GM19467 (cell line): ENCODE measurements at regions not wholly inside any gene's neighbourhood (a gene's known extent, or its start where the extent isn't known, plus 50 kb on each side); places are given as distances from the start of the nearest gene placed in this dataset.

Experiments
- ATAC-seq: cut with Tn5 transposase; IDR thresholded peaks from one replicate; pipeline ENCODE4 v1.9.1; 2021; ENCODE audit warnings: mild to moderate bottlenecking, moderate library complexity; ENCODE audit not compliant: unreplicated experiment

DNA sequence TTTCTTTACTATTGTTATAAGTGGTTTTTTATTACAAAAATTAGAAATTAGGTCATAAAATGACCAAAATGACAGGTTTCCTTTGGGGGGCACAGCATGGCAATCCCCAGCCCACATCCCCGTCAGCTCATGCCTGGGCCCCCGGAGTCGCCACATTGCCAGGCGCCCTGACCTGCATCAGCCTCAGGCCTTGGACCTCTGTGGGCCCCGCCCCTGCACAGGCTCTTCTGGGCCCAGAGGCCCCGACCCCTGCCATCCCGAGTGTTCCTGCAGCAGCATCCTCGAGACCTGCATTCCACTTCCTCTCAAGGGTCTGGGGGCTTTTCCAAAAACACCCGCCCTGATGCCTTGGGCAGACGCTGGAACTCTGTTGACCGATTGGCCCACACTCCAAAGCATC, 391.1 kb upstream of the MGMT start:
- ATAC-seq = no peak

DNA sequence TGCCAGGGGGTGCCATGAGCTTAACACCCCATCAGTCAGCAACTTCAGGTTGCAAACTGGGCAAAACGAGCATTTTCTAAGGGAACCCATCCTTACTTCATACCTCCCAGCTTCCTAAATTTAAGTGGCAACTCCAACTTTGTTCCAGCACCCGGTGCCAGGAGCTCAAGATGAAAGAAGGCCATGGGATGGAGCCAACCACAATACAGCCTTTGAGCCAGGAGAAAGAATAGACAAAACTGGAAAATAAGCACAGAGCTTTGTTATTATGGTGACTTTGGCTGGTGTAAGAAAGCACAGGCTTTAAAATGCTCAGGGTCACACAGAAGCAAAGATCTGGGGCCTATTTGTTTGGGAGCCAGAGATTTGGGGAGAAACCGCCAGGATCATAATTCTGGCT, 388.7 kb upstream of the MGMT start:
- ATAC-seq = no peak

DNA sequence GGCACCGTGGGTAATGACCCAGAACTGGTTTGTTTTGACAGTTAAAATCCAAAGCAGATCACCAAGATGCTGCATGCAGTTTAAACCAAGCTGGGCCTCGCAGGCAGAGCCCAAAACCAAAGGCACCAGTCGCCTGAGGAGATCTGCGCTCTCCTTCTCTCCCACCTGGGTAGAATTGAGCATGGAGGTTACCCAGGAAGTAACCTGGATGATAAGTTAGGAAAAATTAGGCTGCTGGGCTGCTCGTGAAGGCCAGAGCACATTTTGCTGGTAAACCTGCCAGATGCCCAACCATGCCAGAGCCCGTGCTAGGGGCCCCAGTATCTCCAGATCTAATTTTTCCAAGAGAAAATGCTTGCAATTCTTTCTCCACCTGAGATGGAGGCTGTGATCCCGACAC, 388.3 kb upstream of the MGMT start:
- ATAC-seq = no peak

DNA sequence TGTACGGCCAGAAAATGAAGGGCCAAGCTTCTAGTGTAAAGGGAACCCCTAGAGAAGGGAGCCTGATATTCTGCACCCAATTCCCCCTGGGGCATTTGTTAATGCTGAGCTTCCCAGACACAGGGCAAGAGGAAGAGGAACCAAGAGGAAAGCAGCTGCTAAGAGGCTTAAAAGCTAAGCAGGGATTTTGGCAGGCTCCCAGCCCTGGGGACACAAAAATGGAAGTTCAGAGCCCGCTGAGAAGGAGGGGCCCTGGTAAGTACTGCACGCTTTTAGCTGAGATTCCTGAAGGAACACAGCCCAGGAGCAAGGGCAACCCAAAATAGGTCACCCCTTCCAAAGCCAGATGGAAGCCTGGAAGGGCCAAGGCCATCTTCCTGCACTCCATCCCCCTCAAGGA, 387.3 kb upstream of the MGMT start:
- ATAC-seq = no peak

DNA sequence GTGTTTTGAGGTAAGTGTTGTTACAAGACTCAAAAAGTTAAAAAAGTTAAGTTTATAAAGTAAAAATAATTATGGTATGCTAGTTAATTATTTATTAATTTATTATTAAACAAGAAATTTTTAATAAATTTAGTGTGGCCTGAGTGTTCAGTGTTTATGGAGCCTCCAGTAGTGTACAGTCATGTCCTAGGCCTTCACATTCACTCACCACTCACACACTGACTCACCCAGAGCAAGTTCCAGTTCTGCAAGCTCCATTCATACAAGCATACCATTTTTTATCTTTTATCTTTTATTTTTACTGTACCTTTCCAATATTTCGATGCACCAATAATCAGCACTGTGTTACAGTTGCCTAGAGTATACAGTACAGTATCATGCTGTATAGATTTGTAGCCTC, 381.2 kb upstream of the MGMT start:
- ATAC-seq = no peak

DNA sequence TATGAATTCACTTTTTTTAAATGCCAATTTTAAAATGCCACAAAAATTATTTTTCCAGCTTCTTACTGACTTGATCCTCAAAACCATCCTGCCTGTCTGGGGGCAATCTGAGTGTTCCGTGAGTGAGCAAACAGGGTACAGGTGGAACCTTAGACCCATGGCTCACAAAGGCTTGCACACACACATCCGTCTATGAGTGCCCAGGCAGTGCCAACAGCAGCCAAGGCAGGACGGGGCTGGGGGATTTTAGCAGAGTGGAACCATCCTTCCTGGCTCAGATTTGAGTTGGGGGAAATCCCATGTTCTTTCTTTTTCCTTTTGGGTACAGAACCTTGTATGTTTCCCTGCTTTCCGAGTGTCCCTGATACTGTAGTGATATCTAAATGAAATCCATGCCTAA, 377.7 kb upstream of the MGMT start:
- no peak for ATAC-seq

DNA sequence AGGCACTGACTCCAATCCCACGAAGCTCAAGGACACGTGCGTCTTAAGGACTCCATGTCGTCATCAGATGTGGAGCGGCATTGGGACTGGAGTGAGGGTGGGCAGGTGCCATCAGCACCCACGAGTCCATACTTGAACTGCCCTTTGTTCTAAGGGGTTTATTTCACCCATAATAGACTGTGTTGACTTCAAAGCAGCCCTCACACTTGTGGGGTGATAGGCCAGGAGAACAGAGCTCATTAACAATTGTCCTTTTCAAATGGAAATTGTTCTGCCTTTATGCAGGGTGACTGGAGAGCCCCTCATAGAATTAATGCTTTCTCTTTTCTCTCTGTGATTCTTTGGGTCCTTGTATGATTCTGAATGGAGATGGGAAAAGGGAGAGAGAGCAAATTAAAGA, 376.9 kb upstream of the MGMT start:
- no peak for ATAC-seq

DNA sequence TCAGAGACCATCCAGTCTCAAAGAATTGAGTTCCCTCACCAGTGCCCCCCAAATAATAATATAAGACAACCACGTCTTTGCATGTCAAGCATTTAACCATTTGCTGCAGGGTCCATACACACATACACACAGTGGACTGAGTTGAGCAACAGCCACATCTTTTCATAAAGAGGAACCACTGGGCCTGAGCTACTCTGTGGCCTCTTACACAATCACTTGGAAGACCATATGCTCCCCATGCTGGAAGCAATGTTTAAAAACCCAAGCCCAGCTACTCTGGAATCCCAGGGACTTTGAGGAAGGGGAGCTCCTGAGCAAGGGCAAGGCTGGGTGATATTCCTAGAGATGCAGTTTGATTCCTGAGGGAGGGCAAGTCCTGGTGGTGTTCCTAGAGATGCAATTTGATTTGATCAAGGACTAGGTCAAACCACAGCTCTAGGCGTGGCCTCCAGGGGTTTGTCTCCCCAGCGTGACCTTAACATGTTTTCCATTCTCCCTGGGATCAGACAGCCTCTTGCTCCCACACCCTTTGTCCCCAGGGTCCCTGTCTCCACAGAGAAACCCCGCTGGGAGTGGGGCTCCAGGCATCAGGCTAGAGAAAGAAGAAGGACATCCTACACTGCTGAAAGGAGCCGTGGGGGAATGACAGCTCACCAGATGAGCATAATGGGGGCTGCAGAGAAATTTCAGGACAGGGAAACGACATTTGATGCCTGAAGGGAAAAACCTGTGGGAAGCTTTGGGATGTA, 376.2 kb upstream of the MGMT start:
- no peak for ATAC-seq

DNA sequence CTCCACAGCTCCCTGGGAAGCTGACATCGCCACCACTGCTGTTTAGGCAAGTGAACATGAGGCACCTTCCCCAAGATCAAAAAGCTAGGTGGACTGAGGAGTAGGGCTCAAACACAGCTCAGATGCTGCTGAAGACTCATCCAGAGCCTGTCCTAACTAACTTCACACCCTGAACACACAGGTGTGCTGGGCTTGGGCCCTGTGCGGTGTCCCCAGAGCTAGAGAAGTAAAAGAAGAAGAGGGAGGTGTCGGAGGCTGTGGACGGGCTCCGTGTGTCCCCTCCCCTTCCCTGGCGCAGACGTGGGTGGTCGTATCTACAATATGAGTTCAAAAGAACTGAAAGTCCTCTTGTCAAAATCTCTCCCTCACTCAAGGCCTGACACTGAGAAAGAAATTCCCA, 373.4 kb upstream of the MGMT start:
- no peak for ATAC-seq

DNA sequence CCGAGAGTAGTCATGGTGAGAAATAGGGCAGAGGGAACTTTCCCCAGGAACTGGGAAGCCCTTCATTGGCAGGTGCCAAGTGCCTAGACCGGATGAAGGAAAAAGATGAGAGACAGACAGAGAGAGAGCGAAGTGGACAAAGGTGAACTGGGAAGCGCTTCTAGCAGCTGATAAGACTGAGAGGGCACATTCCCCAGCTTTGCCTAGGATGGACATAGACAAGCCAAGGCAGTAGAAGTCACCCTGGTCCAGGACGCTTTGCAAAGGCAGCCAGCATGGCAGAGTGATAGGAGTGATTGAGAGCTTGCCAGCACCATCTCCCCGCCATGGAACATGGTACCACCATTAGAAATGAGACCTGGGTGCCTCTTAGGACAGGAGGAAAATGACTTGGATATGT, 372.8 kb upstream of the MGMT start:
- ATAC-seq = no peak

DNA sequence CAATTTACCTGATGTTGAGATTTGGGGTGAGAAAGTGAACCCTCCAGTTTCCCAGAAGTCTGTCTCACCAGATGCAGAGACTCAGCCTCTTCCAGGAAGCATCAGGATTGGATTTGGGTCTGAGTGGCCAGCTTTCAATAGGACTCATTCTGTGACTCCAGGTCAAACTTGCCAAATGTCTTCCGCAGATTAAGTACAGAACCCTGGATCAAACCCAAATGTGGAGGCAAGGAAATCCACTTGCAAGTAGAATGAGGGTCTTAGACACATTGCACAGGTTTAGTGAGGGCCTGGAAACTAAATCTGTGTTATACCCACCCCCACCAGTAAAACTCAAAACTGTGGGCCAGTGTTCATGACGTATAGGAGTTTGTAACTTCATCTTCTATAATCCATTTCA, 372.2 kb upstream of the MGMT start:
- ATAC-seq = no peak

DNA sequence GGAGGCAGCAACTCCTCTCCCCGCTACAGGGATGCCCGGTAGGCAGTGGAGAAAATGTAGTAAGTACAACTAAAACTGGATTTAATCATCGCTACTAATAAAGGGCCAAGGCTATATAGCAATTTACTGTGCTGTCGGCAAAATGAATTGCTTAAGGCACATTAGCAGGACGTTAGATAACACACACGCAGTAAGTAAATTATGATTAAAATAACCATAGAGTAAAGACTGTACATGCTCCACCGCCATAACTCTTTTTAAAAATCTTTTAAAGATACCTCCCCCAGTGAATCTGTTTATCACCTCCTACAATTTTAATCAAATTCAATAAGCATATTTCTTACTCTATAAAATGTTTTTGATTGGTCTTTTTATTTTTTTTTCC, 371.4 kb upstream of the MGMT start:
- ATAC-seq = no peak

DNA sequence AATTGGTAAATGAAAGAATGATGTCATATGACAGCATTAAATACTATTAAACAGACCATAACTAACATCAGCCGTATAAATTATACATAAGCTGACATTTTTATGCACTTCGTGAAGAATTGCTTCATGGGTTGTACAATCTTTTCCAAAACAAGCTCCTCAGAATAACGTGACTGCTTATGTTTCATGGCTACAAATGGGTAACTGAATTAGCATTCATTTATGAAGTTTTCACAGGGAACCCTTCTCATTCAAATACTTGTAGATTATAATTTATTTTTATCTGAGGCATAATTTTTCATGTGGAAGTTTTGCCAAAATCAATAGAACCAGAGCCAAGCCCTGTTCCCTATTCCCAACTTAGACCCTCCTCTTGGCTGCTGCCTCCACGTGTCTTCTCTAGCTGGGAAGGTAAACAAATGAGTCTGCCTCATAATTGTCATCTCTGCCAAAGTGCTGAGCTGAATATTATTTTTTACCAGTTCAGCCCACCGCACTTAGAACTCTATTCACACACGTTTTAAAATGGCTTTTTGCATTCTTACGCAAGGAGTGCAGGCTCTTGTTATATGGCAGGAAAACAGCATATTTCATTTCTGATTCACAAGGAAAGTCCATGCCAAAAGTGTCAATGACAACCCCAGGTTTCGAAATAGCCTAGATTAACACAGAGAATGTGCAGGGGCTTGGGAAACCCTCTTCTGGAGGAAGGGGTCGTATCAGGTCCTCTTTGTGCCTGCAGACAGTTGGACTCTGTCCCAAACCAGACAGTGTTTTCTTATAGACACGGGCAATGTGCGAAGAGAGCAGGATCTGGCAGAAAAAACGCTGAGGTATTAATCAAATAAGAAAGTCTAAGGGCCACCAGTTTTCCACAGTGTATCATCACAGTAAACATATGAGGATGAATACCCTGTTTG, 370.7 kb upstream of the MGMT start:
- no peak for ATAC-seq

DNA sequence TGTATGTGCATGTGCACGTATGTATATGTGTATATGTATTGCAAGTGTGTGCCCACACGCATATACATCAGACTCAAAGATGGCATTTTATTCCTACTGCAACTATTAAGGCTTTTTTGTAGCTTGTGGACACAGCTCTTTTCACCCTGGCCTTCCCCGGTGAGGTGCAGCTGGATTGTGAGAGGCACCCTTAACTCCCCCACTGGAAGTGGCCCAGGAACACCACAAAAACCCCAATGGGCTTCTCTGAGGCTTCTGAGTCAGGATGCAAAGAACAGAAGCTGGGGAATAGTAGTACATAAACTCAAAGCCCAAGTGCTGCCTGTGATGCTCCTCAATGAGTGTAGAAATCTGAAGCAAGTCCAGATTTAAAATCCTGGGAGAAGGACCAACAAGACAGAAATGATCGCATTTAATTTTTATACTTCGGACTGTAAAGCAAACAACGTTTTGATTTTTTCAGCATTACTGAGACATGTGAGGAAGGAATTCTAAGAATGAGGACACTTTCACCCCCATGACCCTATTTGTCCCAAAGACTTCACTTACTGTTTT, 369.2 kb upstream of the MGMT start:
- ATAC-seq = no peak

DNA sequence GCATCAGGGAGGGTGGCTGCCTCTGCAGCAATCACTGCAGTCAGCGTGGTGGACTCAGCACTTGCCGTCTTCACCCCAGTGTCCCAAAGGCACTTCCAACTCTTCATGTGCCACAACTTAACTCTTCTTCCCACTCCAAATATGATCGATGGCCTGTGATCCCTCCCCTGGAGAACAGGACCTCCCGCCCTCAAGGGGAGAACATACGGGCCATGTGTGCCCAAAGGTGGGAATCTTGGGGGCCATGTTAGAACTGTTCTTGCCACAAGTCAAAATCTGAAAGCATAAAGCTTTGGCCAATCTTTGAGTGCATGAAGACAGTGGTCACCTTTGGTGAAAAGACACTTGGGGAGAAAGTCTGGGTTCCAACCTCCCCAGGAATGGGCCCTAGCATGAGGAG, 368.5 kb upstream of the MGMT start:
- no peak for ATAC-seq

DNA sequence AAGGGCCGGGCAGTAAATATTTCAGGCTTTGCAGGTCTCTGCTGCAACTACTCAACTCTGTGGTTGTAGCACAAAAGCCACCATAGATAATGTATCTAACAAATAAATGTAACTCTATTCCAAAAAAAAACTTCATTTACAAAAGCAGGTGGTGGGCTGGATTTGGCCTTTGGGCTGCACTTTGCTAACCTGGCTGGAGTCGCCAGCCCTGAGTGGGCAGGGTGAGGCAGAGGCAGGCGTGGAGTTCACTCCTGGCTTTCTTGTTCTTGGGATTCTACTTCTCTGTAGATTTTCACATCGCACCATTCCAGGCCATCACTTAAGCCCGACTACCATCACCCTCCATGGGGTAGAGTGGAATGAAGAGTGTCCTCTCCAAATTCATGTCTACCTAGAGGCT, 367.6 kb upstream of the MGMT start:
- ATAC-seq = no peak

DNA sequence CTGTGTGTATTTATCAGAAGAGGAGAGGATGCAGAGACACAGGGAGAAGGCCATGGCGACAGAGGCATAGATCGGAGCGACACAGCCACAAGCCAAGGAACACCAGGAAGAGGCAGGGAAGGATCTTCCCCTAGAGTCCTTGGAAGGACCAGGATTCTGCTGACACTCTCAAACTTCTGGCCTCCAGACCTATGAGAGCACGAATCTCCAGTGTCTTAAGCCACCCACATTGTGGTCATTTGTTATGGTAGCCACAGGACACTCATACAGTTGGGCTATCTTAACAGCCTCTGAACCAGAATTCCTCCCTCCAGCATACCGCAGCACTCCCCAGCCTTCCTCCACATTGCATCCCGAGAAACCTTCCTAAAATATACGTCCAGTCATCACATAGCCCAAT, 367.0 kb upstream of the MGMT start:
- no peak for ATAC-seq

DNA sequence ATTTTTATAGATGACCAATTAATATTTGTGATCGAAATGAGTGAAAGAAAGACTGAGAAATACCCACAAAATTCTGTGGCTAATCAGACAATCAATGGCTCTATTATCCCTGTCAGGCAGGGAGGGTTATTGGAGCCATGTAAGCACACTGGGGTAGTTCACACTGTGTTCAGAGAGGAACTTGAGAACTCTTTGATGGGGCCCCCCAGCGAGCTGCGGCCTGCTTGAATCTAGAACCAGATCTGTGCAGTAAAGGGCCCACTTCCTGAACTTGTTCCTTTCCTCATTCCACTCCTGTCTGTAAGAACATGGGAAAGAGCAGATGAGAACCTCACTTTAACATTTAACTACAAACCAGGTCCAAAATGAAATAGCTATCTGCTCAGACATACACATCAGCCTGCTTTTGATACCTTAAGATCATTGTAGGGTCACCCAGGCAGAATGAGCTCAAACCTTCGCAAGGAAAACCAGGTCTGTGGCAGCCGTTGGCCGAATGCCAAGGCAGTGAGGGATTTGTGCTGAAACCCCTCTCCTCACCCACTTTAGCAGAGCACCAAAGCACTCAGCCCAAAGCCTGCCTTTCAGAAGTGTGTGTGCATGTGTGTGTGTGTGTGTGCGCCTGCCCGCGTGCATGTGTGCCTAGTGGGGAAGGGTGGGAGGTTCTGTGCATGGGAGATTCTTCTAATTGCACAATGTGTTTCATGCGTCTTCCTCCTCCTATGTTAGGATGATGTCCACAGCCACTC, 365.6 kb upstream of the MGMT start:
- ATAC-seq = no peak

DNA sequence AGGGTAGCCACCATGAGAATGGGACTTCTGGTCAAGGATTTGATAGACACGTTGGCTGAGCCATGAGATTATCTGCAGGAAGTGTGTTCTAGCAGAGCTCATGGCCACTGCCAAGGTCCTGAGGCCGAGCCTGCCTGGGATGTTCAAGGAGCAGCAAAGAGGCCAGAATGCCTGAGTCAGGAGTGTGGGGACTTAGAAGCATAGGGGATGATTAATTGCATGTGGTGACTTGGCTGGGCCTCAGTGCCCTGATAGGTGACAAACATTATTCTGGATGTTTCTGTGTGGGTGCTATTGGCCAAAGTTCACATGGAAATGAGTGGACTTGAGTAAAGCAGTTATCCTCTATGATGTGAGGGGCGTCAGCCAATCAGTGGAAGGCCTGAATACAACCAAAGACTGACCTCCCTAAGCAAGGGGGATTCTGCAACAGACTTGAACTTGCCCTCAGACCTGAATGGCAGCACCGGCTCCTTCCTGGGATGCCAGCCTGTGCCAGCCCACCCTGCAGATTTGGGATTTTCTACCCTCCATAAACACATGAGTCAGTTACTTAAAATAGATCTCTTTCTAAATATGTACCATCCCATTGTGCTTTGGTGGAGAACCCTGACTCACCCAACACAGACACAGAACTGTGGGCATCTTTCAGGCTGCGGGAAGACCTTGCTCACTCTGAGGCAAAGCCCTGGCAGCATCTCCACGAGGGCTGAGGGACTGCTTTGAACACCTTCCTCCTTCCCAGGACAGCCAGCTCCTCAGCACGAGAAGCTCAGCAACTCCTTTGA, 363.9 kb upstream of the MGMT start:
- no peak for ATAC-seq

DNA sequence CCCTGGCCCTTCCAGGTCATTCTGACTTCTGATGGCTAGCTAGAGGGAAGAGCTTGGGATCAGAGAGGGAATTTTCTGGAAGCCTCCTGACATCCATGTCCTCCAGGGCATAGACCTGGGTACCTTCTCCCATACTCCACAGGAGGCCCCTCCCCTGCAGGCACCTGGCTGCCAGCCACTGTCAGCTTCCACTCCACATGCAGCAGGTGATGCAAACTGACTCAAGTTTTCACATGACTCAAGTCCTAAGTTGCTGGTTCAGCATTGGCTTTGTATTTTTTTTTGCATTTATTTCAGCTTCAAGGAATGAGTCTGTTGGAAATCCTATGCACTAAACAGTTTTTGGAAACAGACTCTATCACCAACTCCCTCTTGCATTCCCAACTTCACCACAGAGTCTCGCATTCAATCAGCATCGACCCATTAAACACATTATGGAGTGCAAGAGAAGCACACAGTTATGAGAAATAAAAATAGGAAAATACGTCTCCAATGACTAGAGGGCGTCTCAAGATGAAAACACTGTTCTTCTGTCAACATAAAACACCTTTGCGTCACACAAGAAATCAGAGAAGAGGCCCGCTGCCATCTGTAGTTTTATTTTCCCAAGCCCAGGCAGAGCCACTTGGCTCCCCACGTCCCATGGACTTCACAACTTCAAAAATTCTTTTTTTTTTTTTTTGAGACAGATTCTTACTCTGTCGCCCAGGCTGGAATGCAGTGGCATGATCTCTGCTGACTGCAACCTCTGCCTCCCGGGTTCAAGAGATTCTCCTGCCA, 362.6 kb upstream of the MGMT start:
- no peak for ATAC-seq
